Right kidney (tissue), 1 donor: ENCODE measurements at regions not wholly inside any gene's neighbourhood (a gene's known extent, or its start where the extent isn't known, plus 50 kb on each side); places are given as distances from the start of the nearest gene placed in this dataset.

Source experiments
- DNase-seq: peaks from one replicate; pipeline ENCODE4 v3.0.0-alpha.2; 2016

DNA sequence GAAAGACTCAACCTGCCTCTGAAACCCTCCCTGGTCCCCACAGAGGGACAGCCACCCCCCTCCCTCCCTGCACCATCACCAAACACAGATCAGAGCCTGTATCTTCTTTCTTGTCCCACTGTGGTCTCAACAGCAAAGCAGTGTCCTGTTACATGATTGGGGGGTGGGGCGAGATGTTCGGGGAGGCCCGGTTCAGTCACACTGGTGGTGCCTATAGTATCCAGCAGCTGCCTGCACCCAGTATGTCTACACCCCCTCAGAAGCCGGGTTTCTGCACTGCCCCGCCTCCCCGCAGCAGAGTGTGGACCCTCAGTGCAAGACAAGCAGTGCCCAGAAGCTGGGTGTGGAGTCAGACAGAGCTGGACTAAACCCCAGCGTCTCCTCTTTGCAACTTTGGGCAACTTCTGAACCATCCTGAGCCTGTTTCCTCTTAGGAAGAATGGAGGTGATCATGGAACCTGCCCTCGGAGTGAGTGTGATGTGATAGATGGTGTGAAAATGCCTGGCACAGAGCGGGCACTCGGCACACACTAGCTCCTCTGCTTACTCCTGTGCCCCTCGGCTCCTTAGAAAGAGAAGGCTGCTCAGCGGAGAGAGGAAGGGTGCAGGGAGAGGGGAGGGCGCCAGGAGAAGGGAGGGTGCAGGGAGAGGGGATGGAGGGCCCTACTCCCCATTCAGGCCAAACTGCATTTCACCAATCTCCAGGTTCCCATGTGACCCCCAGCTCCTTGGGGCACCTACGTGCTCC, 84.0 kb upstream of the TNRC6C start:
- DNase-seq, result no peak

DNA sequence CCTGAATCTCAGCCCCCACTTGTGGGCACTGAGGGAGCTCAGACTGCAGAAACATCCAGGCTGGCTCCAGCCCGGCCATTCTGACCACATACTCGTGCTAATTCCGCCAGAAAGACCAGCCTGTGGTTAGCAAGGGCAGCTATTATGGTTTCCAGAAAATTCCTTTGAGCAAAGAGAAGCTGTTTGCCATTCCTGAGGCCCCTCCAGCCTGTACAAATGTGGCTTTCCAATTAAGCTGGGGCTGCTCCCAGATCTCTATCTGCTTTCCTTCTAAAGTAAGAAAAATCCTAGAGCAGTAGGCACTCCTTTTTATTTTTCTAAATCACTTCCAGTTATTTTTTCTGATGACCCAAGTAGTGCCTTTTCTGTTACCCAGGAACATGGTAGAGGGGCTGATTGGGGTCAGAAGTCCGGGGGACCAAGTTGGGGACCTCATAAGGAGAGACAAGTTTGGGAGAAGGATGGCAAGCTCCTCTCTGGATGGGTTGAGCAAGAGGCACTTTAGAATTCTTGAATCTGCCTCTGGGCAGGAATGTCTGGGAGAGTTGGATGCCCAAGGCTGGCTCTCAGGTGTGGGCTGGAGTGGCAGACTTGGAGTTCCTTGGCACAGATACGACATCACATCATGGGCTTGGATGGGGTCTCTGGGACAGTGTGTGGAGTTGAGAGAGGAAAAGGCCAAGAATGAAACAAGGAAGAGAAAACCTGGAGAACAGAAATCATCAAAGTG, 83.3 kb upstream of the TNRC6C start:
- no peak for DNase-seq

DNA sequence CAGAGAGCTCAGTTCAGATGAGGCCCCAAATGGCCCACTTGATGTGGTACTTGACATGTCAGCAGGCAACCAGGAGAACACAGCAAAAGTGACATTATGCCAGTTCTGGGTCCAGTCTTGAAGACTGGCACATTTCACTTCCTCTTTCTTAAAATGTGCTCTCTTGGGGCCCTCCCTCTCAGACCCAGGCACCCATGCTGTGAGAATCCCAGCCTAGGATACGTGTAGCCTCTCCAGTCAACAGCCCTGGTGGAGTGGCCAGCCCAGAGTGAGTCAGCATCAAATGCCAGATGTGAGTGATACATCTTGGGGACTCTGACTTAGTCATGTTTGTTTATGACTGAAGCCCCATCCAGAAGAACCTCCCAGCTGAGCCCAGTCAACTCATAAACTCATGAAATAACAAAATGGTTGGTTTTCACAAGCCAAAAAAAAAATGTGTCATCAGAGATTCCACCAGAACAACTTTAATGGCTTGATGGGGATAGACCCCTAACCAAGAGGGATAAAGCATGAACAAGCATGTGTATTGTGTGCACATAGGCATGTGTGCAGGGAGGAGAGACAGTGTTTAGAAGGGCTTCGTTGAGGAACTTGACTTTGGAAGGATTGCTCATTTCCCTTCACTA, 82.5 kb upstream of the TNRC6C start:
- no peak for DNase-seq

DNA sequence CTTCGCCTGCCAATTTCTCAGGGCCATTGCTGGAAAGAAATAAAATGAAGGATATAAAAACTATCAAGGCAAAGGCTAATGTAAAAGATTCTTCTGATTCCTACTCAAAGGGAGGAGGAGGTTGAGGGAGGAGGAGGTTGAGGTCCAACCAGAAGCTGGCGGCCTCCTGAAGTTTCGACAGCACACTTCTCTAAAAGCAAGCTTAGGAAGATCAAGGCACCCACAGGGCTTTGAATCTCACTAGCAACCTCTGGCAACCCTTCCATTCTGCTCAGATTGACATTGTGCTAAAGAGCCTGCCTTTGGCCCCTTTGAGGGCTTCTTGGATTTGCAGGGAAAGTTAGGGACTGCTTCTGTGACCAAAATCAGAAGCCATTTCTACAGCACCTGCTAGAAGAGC, 81.5 kb upstream of the TNRC6C start:
- no peak for DNase-seq

DNA sequence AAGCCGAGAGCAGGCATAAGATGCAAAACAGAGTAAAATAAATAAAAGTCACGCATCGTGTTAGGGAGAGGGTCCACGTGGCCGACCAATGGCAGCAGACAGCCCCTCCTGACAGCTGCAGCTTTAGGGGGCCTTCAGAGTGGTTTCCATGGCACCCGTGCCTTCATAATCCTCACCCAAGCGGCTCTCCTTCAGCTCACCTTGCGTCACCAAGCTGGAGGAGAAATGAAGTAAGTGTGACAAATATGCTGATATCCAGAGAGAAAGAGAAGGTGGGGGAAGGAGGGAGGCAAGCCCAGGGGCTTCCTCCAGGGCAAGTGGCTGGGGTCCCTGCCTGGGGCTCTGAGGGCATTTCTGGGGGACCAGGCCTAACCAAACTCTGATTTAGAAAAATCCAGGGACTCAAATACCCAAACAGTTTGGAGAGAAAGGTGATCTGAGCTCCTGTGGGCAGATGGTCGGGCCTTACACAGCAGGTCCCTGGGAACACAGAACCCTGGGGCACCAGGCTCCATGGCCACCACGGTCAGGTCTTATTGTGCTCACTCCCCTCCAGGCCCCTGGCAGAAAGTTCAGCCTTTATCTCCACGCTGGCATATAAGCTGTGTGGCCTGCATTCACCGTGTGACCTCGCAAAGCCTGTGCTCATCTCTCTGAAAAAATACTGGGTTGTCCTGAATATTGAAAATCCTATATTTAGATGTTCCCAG, 80.7 kb upstream of the TNRC6C start:
- DNase-seq, result no peak

DNA sequence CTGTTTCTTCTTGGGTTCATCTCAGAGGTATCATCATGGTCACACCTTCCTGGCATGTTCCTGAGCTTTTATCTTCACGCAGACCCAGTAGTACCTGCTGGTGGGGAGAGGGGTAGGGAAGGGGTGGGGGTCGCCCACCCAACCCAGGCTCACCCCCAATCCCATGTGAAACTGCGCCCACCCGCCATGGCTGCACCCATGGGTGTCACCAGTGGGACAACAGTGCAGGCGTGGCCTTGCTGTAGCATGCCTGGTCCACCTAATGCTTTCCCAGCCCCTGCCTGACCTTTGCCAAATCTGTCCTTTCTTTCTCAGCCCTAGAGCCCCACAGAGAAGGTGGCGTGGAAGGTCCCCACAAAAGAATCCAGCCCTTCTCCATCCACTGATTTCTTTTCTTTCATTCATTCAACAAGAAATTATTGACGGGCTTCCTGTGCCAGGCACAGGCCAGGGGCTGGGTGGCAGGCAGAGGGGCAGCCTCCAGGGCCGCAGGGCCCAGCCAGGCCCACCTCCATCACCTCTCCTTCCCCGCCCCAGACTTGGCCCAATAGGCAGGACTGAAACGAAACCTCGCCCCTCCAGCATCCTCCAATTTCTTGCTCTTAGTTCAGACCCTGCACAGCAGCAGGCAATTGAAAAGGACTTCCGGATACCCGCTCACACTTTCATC, 79.1 kb upstream of the TNRC6C start:
- no peak for DNase-seq

DNA sequence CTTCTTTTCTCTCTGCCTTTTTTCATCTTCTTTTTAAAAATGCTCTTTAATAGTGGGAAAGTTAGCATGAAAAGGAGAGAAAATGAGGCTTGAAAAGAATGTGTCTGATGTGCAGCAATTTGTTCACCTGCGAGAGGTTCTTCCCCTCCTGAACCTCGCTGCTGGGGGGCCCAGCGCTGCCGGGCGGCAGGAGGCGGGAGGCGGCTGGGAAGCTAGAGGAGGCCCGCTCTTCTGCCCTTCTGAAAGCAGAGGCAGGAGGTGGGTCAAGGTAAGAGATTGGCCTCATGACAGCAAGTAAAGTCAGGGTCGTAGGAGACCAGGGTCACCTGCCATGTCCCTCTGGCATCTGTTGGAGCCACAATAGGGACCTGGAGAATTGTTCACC, 78.6 kb upstream of the TNRC6C start:
- no peak for DNase-seq

DNA sequence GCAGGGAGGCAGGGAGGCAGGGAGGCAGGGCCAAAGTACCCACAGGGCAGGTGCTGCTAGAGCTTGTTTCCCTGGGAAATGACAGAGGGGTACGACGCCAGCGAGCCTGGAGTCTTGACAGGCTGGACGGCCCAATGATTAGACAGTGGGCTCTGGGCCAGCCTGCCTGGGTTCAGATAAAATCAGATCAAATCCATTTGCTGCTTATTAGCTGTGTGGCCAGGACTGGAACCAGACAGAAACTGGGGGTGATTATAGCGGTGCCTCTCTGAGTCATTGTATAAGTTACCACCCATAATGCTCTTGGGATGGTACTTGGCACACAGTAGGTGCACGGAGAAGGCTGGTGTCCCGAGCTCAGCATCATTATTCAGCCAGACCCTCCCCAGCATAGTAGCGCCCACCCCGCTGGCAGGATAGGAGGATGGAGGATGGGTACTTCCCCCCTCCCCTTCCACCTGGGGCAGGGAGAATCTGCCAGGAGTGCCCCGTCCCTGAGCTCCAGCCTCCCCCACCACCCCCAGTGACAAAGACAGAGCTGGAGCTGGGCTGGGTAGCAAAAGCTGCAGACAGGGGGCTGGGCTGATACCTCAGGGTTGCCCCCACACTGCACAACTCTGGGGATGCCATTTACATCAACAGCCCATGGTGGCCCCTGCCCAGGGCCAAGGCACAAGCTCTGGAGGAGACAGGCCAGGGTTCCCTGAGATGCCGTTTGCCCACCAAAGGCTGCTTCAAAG, 77.6 kb upstream of the TNRC6C start:
- no peak for DNase-seq

DNA sequence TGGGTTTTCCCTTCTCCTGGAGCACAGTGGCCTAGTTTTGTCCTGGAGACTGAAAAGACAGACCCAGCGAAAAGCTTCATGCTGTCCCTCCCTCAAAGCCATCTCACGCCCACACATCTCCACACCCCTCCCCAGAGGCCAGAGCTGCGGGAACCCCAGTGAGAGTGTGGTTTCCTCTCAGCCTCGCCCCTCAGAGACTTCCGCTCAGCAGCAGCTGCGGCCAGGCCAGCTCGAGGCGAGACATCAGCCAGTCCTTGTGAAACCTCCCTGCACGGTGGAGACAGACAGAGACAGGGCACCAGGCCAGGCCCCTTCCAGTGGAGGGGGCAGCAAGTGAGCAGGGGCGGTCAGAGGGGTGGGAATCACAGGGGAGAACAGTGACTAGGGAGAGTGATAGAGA, 77.0 kb upstream of the TNRC6C start:
- peak; percentile 33 for DNase-seq

DNA sequence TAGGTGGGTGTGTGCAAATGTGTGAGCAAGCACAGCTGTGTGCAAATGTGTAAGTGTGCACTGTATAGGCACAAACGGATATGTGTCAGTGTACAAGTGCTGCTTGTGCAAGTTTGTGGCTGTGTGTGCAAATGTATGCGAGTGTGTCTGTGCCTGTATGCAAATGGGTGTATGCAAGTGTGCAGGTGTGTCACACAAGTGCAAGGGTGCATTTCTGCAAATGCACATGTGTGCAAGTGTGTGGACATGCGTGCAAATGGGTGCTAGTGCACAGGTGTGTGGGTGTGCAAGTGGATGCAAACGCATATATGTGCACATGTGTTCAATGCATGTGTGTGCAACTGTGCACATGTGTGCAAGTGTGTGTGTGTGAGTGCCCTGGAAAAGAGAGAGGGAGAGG, 76.5 kb upstream of the TNRC6C start:
- DNase-seq, result no peak

DNA sequence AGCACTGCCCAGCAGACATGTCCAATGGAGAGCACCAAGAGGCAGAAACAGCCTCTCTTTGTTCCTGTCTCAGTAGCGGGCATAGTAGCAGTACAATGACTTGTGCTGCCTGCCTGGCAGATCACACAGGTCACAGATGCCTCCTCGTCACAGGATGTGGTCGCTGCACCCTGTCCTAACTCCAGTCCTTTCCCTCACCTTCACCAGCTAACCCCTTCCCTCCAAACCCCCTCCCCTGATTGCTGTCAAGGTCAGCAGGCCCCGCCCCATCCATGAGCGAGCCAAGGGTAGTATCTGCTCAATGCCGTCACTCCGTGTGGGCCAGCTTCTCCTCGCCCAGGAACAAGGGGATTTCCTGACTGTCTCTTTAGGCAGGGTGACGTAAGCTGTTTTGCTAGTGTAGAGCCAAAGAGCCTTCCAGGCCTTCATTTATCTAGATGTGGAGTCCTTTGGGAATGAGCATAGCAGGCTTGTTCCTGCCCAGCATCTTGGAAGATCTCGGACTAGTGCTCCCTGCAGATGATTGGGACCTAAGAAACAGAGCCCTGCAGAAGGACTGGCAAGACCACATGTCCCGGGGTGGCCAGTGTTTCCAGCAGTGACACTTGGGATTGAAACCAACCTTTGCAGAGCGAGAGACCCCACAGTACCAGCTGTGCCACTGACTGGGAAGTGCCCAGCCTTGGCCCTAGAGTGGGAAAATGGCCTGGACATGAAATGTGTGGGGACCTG, 75.9 kb upstream of the TNRC6C start:
- DNase-seq, result no peak

DNA sequence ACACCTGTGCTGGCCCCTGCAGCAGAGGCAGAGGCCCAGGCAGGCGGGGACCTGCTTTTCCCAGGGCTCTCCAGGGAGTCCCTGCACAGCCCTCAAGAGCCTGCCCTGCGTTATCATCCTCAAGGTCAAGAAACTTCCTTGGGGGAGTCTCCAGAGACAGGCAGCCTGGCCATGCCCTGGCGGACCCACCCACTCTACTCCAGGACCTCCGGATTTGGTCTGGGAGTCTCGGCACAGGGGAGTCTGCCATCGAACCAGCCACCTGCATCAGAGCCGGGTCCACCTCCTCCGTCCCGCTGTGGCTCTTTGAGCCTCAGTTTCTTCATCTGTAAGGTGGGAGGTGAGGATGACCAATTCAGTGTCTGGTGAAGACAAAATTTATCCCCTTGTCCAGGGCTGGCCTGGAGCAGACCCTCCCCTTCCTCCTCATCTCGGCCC, 75.3 kb upstream of the TNRC6C start:
- no peak for DNase-seq

DNA sequence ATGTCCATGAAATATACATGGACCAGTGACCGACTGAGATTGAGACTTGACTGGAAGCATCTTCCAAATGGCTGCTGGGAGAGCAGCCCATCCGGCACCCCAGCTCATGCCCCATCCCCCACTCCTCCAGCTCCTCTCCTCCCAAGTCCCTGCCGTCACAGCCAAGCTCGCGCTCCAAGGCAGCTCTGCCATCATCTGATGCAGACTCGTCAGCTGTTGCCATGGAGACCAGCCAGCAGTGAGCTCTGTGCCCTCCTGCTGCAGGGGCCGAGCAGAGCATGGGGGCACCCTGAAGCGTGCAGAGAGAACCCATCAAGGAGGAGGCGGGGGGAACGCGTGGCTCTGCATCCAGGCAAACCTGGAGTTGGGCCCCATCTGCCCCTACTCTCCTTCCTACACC, 74.5 kb upstream of the TNRC6C start:
- no peak for DNase-seq

DNA sequence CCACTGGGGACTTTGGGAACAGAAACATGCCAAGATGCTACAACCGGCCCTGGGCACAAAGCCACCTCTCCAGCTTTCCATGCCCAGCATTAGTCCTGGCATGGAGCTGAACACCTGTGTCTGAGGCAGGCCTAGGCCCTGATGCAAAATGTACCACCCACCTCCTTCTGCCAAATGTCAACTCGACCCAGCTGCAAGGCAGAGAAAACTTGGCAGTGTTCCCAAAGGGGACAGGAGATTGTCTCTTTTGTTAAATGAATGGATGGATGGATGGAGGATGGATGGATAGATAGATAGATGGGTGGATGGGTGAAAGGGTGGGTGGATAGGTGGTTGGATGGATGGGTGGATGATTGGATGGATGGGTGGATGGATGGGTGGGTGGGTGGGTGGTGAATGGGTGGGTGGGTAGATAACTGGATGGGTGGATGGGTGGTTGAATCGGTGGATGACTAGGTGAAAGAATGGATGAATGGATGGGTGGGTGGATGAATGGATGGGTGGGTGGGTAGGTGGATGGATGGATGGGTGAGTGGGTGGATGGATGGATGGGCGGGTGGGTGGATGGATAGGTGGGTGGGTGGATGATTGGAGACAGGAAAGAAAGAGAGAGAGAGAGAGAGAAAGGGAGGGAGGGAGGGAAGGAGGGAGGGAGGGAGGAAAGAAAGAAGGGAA, 73.4 kb upstream of the TNRC6C start:
- DNase-seq, result no peak

DNA sequence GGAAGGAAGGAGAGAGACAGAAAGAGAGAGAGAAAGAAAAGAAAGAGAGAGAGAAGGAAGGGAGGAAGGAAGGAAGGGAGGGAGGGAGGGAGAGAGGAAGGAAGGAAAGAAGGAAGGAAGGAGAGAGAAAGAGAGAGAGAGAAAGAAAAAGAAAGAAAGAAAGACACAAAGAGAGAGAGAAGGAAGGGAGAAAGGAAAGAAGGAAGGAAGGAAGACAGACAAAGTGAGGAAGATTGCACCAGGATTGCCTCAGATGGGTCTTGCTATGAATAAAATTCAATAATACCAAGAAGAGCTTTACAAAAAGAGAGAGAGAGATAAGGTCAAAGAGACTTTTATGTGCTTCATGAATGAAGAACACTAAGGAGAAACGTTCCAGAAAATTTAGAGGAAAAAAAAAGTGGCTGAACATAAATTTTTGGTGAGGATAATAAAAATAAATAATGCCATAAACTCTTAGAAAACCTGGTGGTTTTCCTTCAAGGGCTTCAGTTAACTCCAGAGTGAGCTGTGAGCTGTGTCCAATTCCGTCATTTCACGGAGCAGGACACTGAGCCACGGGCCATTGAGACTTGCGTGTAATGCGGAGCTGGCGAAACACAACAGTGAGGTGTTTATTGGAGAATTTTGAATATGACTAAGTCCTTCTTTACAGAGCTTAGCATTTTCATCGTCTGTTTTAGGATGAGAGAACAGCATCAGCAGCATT, 72.7 kb upstream of the TNRC6C start:
- no peak for DNase-seq

DNA sequence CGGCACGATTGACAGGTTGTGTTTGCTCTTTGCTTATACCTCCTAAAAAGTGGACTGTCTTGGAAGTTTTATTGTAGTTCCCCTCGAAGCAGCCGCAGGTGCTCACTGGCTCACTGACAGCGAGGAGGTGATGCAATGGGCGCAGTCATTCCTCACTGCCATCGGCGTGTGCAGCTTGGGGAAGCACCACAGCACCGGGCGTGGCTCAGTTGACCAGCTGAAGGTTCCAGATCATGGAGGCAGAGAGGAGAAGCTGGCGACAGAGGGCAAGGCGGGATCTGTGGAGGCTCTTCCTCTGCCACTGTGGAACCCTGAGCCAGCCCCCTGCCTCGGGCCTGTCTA, 72.1 kb upstream of the TNRC6C start:
- DNase-seq, result no peak

DNA sequence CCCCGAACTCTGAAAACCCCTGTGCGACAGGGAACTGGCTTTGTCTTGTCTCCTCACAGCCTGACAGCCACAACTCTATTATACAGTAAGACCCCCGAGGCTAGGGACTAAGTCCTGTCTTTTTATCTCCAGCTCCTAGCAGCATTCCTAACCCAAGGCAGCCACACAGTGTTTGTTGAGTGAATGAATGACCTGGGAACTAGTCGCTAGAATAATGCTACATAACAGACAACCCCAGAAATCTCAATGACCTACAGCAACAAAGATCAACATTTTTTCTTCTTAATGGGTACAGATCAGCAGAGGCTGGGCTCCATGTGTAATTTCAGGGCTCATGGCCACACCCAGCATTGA, 71.4 kb upstream of the TNRC6C start:
- no peak for DNase-seq

DNA sequence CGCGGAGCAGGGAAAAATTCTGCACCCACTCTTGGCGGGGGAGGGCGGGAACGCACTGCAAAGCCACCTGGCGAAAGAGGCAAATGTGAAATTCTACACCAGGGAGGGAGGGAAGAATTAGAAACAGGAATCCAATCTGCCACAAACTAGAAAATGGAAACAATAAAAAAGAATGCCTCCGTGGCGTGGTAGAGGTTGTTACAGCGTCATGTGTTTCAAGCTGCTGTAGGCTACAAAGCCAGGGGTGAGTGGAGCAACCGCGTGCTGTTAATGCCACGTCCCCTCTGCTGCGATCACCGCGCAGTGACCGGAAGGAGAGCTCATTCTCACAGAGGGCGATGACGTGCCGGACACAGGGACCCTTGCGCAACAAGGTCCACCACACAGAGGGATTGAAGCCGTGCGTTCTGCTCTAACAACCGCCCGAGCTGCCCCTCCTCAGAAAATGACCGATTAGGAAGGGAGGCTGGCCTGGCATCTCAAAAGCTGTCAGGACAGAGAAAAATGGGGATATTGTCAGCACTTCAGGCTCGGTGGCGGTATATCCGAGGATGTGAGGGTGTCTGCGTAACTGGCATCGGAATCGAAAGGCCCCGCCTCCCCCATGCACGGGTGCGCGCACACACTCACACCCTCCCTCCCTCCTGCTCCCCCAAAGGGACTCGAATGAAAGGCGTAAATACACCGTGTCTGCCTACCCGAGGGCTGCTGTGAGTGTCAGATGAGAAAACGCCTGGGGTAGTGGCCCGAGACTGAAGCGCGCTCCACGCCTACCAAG, 70.8 kb upstream of the TNRC6C start:
- DNase-seq, result peak; percentile 77
